Fibroblast of lung (primary cell): ENCODE measurements at regions not wholly inside any gene's neighbourhood (a gene's known extent, or its start where the extent isn't known, plus 50 kb on each side); places are given as distances from the start of the nearest gene placed in this dataset.

Source experiments
- EZH2 ChIP-seq: IDR thresholded peaks from 2 replicates; pipeline ENCODE4 v1.5.1; 2012; ENCODE audit warnings: low read length, control low read depth, mild to moderate bottlenecking; ENCODE audit errors: missing control alignments
- TF ChIP-seq, protein P1 (sequence below), 2 donors: IDR thresholded peaks in 1 of 2; conservative IDR thresholded peaks in 1 of 2; 1 replicate in 1 of 2; 2 replicates in 1 of 2; pipeline ENCODE4 v1.5.1; 2011 to 2012; ENCODE audit warnings: low read length in 2 of 2, control low read depth in 1 of 2, inconsistent platforms in 1 of 2, low read depth in 1 of 2, mild to moderate bottlenecking in 1 of 2

DNA sequence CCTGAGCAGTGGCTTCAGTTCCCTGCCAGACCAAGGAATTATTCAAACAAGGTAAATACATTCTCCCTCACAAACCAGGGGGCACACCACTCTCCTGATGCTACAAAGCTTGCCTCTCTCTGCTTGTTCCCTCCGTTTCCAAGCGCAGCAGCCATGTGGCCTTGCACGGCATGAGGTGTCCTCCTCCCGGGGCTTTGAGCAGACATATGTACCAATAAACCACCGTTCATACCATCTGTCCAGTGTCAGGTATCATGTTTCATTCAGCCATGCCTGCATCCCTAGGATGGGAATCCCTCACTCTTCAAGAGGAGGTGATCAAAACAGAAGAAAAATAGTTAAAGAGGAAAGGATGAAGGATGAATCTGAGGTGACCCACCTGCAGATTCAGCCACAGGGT lies 282.7 kb downstream of the ENC1 start:
- TF ChIP-seq, protein P1, sequence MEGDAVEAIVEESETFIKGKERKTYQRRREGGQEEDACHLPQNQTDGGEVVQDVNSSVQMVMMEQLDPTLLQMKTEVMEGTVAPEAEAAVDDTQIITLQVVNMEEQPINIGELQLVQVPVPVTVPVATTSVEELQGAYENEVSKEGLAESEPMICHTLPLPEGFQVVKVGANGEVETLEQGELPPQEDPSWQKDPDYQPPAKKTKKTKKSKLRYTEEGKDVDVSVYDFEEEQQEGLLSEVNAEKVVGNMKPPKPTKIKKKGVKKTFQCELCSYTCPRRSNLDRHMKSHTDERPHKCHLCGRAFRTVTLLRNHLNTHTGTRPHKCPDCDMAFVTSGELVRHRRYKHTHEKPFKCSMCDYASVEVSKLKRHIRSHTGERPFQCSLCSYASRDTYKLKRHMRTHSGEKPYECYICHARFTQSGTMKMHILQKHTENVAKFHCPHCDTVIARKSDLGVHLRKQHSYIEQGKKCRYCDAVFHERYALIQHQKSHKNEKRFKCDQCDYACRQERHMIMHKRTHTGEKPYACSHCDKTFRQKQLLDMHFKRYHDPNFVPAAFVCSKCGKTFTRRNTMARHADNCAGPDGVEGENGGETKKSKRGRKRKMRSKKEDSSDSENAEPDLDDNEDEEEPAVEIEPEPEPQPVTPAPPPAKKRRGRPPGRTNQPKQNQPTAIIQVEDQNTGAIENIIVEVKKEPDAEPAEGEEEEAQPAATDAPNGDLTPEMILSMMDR (conservative IDR thresholded peaks at IDR 0.05 in 1 of 2, IDR thresholded peaks at IDR 0.05 in 1 of 2; ENCODE audit: low read depth in 1 of 2, low read length in 2 of 2) = no peak
- no peak for TF ChIP-seq EZH2
